ENCODE measurements at regions not wholly inside any gene's neighbourhood (a gene's known extent, or its start where the extent isn't known, plus 50 kb on each side); places are given as distances from the start of the nearest gene placed in this dataset.

DNA sequence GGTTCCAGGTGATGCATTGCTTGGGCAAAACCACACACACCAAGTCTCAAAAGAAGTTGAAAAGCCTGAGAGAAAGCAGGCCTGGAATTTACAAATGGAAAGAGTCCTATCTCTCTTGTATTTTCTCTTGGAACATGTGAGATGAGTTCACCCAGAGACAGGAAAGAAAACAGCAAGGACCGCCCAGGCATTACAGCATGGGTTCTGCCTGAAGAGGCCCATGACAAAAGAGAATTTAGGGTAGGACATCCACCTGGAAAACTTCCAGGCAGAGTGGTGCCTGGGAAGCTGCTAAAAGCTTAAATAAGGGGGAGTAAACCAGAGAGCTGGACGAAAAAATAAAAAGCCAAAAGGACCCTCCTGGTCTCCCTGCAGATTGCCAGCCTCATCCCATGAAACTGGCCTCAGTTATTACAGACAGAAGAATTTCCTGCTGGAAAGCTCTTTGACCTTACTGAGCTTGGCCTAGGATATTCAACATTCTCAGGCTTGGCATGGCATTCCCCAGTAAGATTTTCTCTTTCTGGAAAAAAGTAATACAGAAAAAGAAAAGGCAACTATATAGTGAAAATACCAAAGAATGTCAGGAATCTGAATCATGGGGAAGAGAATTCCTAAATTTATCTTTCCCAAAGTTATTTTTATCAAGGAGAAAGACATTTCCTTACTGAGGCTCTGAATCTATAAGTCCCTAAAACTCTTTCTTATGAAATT, 121.3 kb upstream of the NUDT4 start:
- DNase-seq, result no peak

- DNase-seq, result no peak
Measured at GRCh38 chr12:93261505-93262094, 116.1 kb upstream of the NUDT4 start.

DNA sequence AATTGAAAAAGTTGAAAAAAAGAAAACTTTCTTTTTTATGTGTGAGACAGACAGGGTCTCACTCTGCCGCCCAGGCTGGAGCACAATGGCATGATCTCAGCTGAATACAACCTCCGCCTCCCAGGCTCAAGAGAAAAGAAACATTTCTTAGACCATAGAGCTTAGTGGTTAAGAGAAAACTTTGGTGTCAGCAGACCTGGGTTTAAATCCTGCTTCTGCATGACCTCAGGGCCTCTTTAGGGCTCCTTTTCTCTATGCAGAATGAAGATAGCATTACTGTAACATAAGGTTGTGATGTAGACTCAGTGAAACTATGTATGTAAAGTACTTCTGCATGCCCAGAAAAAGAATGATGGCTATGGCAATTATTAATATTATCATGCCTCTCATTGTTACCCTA, 104.7 kb upstream of the NUDT4 start:
- no peak for DNase-seq

DNA sequence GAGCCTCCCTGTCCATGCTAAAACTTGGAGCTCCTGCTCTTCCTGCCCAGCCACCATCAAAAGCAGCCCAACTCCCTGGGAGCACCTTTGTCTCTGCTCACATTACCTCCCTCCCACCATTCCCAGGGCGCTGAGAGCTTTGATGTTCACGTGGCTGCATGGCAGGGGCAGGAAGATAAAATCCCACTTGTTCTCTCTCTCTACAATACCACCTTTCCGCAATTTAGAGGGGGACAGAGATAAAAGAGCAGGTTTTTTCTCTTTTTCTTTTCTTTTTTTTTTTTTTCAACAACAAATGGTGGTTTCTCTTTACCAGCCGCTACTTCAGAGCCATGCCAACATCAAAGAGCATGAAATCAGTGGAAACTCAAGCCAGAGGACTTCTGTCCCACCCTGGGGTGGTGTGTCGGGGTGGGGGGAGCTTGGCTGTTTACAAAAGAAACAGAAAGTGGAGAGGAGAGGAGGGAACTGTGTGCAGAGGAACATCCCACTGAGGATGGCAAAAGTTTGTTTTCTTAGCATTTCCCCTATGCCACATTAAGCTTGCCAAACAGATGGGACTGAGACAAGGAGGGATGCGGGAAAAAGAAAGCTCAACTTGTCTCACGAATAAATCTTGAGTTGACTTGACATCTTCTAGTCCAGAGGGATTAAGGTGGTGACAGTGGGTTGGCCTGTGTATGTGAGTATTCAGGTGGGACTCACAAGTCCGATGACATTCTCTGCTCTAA, 103.7 kb upstream of the NUDT4 start:
- DNase-seq, result no peak

DNA sequence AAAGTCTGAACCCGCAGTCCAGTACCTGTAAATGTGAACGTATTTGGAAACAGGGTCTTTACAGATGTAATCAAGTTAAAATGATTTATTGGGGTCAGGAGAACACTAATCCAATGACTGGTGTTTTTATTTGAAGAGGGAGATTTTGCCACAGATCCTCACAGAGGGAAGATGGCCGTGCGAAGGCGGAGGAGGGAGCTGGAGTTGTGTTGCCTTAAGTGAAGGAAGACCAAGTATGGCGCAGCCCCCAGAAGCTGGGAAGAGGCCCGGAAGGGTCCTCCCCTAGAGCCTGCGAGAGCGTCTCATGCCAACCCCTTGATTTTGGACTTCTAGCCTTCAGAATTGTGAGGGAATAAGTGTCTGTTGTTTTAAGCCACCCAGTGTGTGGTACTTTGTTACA, 102.8 kb upstream of the NUDT4 start:
- DNase-seq, result no peak

- no peak for DNase-seq
Measured at GRCh38 chr12:93275589-93275988, 102.1 kb upstream of the NUDT4 start.

- DNase-seq, result no peak
Measured at GRCh38 chr12:93279565-93280412, 97.9 kb upstream of the NUDT4 start.

DNA sequence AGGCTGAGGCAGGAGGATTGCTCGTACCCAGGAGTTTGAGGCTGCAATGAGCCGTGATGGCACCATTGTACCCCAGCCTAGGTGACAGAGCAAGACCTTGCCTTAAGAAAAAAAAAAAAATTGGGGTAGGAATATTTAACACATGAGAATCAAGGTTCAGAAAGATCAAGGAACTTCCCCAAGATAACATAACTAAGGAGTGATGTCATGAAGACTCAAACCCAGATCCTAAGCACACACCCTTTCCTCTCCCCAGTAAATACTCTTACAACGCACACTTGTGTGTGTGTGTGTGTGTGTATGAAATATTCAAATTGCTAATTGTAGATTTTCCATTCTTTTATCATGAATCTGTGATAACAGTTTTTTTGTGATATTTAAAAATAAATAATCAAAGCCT, 90.6 kb upstream of the NUDT4 start:
- DNase-seq, result no peak

- no peak for DNase-seq
Measured at GRCh38 chr12:93288626-93289025, 89.1 kb upstream of the NUDT4 start.

- no peak for DNase-seq
Measured at GRCh38 chr12:93290391-93290790, 87.3 kb upstream of the NUDT4 start.

- no peak for DNase-seq
Measured at GRCh38 chr12:93292213-93292612, 85.5 kb upstream of the NUDT4 start.

DNA sequence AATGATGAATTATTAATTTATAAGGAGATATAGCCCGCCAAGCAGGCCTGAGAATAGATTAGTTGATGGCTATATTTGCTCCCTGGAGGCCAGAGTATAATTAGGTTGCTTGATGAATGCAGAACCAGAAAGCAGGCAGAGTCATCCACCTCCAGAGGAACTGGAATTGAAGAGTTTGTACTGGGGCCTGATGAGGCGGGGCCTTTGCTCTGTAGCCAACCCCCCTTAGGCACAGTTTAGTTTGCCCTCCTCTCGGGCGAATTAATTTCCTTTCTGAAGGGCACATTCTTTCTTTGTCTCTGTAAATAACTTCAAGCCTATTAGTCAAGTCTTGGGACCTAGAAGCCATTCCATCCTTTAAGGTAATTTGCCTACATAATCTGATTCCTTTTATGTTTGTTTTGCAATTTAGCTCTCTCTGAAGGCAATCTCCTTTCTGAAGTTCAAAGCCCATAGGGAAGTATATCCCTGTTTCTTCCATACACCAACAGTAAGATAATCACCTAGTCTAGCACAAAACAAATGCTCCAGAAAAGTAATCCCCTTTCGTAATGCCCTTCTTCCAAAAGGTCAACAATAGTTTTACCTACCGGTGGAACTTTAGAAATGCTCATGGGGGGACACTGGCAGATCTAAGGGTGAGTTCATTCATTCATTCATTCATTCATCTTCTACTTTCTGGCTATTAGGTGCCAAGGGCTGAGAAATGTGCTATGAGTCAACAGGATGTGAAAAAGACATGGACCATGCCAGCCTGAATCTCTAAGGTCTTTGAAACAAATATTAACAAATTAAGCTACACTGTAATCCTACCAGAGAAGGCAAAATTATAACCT, 84.8 kb upstream of the NUDT4 start:
- DNase-seq, result no peak

- DNase-seq, result no peak
Measured at GRCh38 chr12:93297032-93297431, 80.7 kb upstream of the NUDT4 start.

GRCh38 chr12:93297536-93297935, 80.2 kb upstream of the NUDT4 start:
- no peak for DNase-seq

DNA sequence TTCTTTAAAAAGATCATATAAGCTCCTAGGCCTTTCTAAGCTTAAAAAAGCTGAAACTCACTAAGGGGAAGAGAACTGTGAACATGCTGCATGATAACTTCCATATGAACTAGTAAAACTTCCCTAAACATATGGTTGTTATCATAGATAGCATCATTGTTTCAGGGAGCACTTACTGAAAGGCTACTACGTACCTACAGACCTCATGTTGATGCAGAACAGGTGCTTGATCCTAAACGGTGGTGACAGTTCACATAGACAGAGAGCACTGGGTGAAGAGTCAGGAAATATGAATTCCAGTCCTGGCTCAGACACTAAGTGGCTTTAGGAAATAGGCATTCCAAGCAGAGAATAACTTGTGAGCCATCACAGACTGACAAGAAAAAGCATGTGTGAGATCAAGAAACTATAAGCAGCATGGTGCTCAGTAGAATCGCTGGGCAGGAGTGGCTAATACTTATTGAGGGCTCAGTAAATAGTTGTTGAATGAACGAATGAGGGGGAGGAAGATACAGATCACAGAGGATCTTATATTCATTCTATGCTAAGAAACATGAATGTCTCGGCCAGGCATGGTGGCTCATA, 78.4 kb upstream of the NUDT4 start:
- DNase-seq, result no peak

- no peak for DNase-seq
Measured at GRCh38 chr12:93300611-93301021, 77.1 kb upstream of the NUDT4 start.

GRCh38 chr12:93302331-93303229, 75.1 kb upstream of the NUDT4 start:
- no peak for DNase-seq

- DNase-seq, result no peak
Measured at GRCh38 chr12:93306636-93307035, 71.1 kb upstream of the NUDT4 start.

DNA sequence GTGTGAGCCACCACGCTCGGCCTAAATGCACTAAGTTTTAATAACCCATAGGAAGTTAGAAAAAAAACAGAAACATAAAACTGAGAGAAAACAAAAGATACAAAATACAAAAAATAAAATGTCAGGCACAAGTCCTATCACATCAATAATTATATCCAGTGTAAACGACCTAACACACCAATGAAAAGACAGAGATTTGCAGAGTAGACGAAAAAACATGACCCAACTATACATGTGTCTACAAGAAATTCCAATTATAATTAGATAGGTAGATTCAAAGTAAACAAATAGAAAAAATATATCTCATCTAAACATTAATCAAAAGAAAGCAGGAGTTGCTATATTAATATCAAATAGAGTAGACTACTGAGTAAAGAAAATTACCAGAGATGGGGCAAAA, 69.4 kb upstream of the NUDT4 start:
- no peak for DNase-seq

GRCh38 chr12:93311827-93312226, 65.9 kb upstream of the NUDT4 start:
- no peak for DNase-seq

DNA sequence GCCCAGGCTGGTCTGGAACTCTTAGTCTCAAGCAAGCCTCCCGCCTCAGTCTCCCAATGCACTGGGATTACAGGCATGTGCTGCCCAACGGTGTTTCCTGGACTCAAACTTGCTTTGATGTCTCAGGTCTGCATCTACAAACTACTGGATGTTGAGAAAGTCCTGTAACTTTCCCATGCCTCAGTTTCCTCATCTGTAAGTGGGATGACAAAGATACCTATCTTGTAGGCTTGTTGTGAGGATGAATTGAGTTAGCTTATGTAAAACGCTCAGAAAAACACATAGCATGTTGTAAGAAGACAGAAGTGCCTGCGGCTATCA, 63.6 kb upstream of the NUDT4 start:
- DNase-seq, result no peak
